ENCODE measurements at regions not wholly inside any gene's neighbourhood (a gene's known extent, or its start where the extent isn't known, plus 50 kb on each side); places are given as distances from the start of the nearest gene placed in this dataset.

GRCh38 chr3:35523838-35524237 lies 115.5 kb upstream of the ARPP21 start:
- Histone ChIP-seq H3K4me1 (replicated peaks) (no peaks in the 10 kb centered on the region), H3K9me3 (replicated peaks) (no peaks in the 10 kb centered on the region), H3K27ac (no peak overlapping the region), H3K27me3 (replicated peaks) (no peaks in the 10 kb centered on the region), H3K4me3 (no peak overlapping the region), H3K36me3 (no peaks in the 10 kb centered on the region)
- DNase-seq (ENCODE audit: low read depth in 1 of 2, low spot score in 2 of 2) = no peak

- DNase-seq (ENCODE audit: low read depth in 1 of 2, low spot score in 2 of 2) = no peak
- H3K4me1 ChIP-seq (replicated peaks) = no peaks in the 10 kb centered on the region
- no peaks in the 10 kb centered on the region for H3K27me3 ChIP-seq (replicated peaks)
- no peak overlapping the region for H3K4me3 ChIP-seq
- no peaks in the 10 kb centered on the region for H3K9me3 ChIP-seq (replicated peaks)
- H3K36me3 ChIP-seq = no peaks in the 10 kb centered on the region
- H3K27ac ChIP-seq = no peak overlapping the region
These were observed 114.5 kb upstream of the ARPP21 start for GRCh38 chr3:35524856-35525255.

- no peak for DNase-seq (ENCODE audit: low read depth in 1 of 2, low spot score in 2 of 2)
- Histone ChIP-seq H3K4me1 (replicated peaks) (no peaks in the 10 kb centered on the region), H3K27me3 (replicated peaks) (no peaks in the 10 kb centered on the region), H3K9me3 (replicated peaks) (no peaks in the 10 kb centered on the region), H3K4me3 (no peak overlapping the region), H3K36me3 (no peaks in the 10 kb centered on the region), H3K27ac (no peak overlapping the region)
These were observed 110.6 kb upstream of the ARPP21 start for GRCh38 chr3:35528728-35529127.

GRCh38 chr3:35529337-35529736 lies 110.0 kb upstream of the ARPP21 start:
- no peaks in the 10 kb centered on the region for H3K4me1 ChIP-seq (replicated peaks)

GRCh38 chr3:35537265-35537664 lies 102.1 kb upstream of the ARPP21 start:
- Histone ChIP-seq H3K4me1 (replicated peaks) (no peaks in the 10 kb centered on the region), H3K9me3 (replicated peaks) (no peaks in the 10 kb centered on the region), H3K27me3 (replicated peaks) (no peaks in the 10 kb centered on the region), H3K27ac (no peak overlapping the region), H3K36me3 (no peaks in the 10 kb centered on the region), H3K4me3 (no peak overlapping the region)
- DNase-seq (ENCODE audit: low read depth in 1 of 2, low spot score in 2 of 2) = no peak

More at GRCh38 chr3:35529337-35529736, 110.0 kb upstream of the ARPP21 start:
- H3K27ac ChIP-seq = no peak overlapping the region
- H3K36me3 ChIP-seq = no peaks in the 10 kb centered on the region
- no peak overlapping the region for H3K4me3 ChIP-seq
- no peaks in the 10 kb centered on the region for H3K9me3 ChIP-seq (replicated peaks)
- H3K27me3 ChIP-seq (replicated peaks) = no peaks in the 10 kb centered on the region
- DNase-seq (ENCODE audit: low read depth in 1 of 2, low spot score in 2 of 2) = no peak

GRCh38 chr3:35544976-35545375 lies 94.3 kb upstream of the ARPP21 start:
- no peaks in the 10 kb centered on the region for H3K4me1 ChIP-seq (replicated peaks)
- no peak overlapping the region for H3K27ac ChIP-seq
- DNase-seq (ENCODE audit: low read depth in 1 of 2, low spot score in 2 of 2) = no peak
- H3K27me3 ChIP-seq (replicated peaks) = no peaks in the 10 kb centered on the region
- H3K9me3 ChIP-seq (replicated peaks) = no peaks in the 10 kb centered on the region
- no peaks in the 10 kb centered on the region for H3K36me3 ChIP-seq
- no peak overlapping the region for H3K4me3 ChIP-seq

GRCh38 chr3:35549690-35550089 lies 89.6 kb upstream of the ARPP21 start:
- no peak overlapping the region for H3K27ac ChIP-seq
- H3K4me3 ChIP-seq = no peak overlapping the region
- no peaks in the 10 kb centered on the region for H3K9me3 ChIP-seq (replicated peaks)
- H3K27me3 ChIP-seq (replicated peaks) = no peaks in the 10 kb centered on the region
- no peaks in the 10 kb centered on the region for H3K4me1 ChIP-seq (replicated peaks)
- H3K36me3 ChIP-seq = no peaks in the 10 kb centered on the region
- no peak for DNase-seq (ENCODE audit: low read depth in 1 of 2, low spot score in 2 of 2)

GRCh38 chr3:35562141-35562540 lies 77.2 kb upstream of the ARPP21 start:
- Histone ChIP-seq H3K27me3 (replicated peaks) (no peaks in the 10 kb centered on the region), H3K36me3 (no peaks in the 10 kb centered on the region)
- DNase-seq (ENCODE audit: low read depth in 1 of 2, low spot score in 2 of 2) = no peak

GRCh38 chr3:35565048-35565447 lies 74.3 kb upstream of the ARPP21 start:
- no peak for DNase-seq (ENCODE audit: low read depth in 1 of 2, low spot score in 2 of 2)
- Histone ChIP-seq H3K36me3 (no peaks in the 10 kb centered on the region), H3K4me3 (no peak overlapping the region), H3K27ac (no peak overlapping the region), H3K4me1 (replicated peaks) (no peaks in the 10 kb centered on the region), H3K9me3 (replicated peaks) (no peaks in the 10 kb centered on the region), H3K27me3 (replicated peaks) (no peaks in the 10 kb centered on the region)

More at GRCh38 chr3:35562141-35562540, 77.2 kb upstream of the ARPP21 start:
- Histone ChIP-seq H3K4me3 (no peak overlapping the region), H3K9me3 (replicated peaks) (no peaks in the 10 kb centered on the region), H3K4me1 (replicated peaks) (no peaks in the 10 kb centered on the region), H3K27ac (no peak overlapping the region)
